NOMO-1 treated with DMSO at 0.1 percent for 48 hours (cell line): ENCODE measurements at regions not wholly inside any gene's neighbourhood (a gene's known extent, or its start where the extent isn't known, plus 50 kb on each side); places are given as distances from the start of the nearest gene placed in this dataset.

ENCODE experiments used
- DNase-seq: peaks from one replicate; lab custom pipeline; 2025; ENCODE audit not compliant: unreplicated experiment; lab: John Stamatoyannopoulos, UW

GRCh38 chr15:31472636-31473384 lies 146.2 kb downstream of the KLF13 start:
- DNase-seq: no peak

GRCh38 chr15:31473385-31474058 lies 146.9 kb downstream of the KLF13 start:
- no peak for DNase-seq

- DNase-seq: no peak
Observed at GRCh38 chr15:31474059-31474868, 147.6 kb downstream of the KLF13 start.

- DNase-seq: no peak
Observed at GRCh38 chr15:31476236-31476810, 149.7 kb downstream of the KLF13 start.

GRCh38 chr15:31476866-31477265 lies 150.2 kb downstream of the KLF13 start:
- no peak for DNase-seq

GRCh38 chr15:31477301-31477700 lies 150.7 kb downstream of the KLF13 start:
- no peak for DNase-seq

GRCh38 chr15:31477851-31478701 lies 151.4 kb downstream of the KLF13 start:
- DNase-seq: no peak

GRCh38 chr15:31478702-31479221 lies 152.1 kb downstream of the KLF13 start:
- DNase-seq: no peak

GRCh38 chr15:31480356-31481025 lies 153.9 kb downstream of the KLF13 start:
- DNase-seq: no peak

GRCh38 chr15:31481142-31481541 lies 154.5 kb downstream of the KLF13 start:
- no peak for DNase-seq

- DNase-seq: no peak
Observed at GRCh38 chr15:31482122-31482922, 155.7 kb downstream of the KLF13 start.

- DNase-seq: no peak
Observed at GRCh38 chr15:31483053-31483985, 156.7 kb downstream of the KLF13 start.

- DNase-seq: no peak
Observed at GRCh38 chr15:31483986-31484951, 157.6 kb downstream of the KLF13 start.

- no peak for DNase-seq
Observed at GRCh38 chr15:31484986-31485385, 158.4 kb downstream of the KLF13 start.

- no peak for DNase-seq
Observed at GRCh38 chr15:31485431-31485830, 158.8 kb downstream of the KLF13 start.

GRCh38 chr15:31485911-31486461 lies 159.4 kb downstream of the KLF13 start:
- no peak for DNase-seq
